Mesenchymal stem cell (in vitro differentiated cells and primary cell): ENCODE measurements at regions not wholly inside any gene's neighbourhood (a gene's known extent, or its start where the extent isn't known, plus 50 kb on each side); places are given as distances from the start of the nearest gene placed in this dataset.
"Not testable (repeated sequence)": the region's sequence is repeated elsewhere in the genome, so short reads cannot be mapped to it uniquely, and the experiment has no call there.

Experiments used
- DNase-seq: peaks from one replicate; pipeline ENCODE4 v3.0.0-alpha.2; 2013
- H2AFZ ChIP-seq: one replicate; pipeline ENCODE4 v1.6.1; 2013; ENCODE audit warnings: low read depth, mild to moderate bottlenecking, control low read depth, inconsistent platforms, low read length, moderate library complexity
- H2AK5ac ChIP-seq: 2 replicates; pipeline ENCODE4 v1.6.1; 2013; ENCODE audit warnings: low read length, moderate library complexity, mild to moderate bottlenecking, inconsistent platforms; ENCODE audit not compliant: severe bottlenecking
- H2BK120ac ChIP-seq: one replicate; pipeline ENCODE4 v1.6.1; 2013; ENCODE audit warnings: low read depth, mild to moderate bottlenecking, inconsistent platforms, low read length, moderate library complexity
- H2BK12ac ChIP-seq, 2 experiments: one replicate each; pipeline ENCODE4 v1.6.1; 2013; ENCODE audit warnings: inconsistent platforms in 2 of 2, low read length in 2 of 2, mild to moderate bottlenecking in 2 of 2, moderate library complexity in 2 of 2, control low read depth in 1 of 2
- H2BK15ac ChIP-seq: one replicate; pipeline ENCODE4 v1.6.1; 2013; ENCODE audit warnings: mild to moderate bottlenecking, low read depth, inconsistent platforms; ENCODE audit not compliant: poor library complexity, severe bottlenecking
- H2BK5ac ChIP-seq: 2 replicates; pipeline ENCODE4 v1.6.1; 2013; ENCODE audit warnings: low read depth, mild to moderate bottlenecking, low read length, control low read depth, inconsistent platforms; ENCODE audit not compliant: poor library complexity, severe bottlenecking
- H3K14ac ChIP-seq, 2 experiments: one replicate each; pipeline ENCODE4 v1.6.1; 2013; ENCODE audit warnings: inconsistent platforms in 2 of 2, low read length in 2 of 2, control low read depth in 1 of 2, mild to moderate bottlenecking in 1 of 2, moderate library complexity in 1 of 2
- H3K18ac ChIP-seq, 2 experiments: one replicate each; pipeline ENCODE4 v1.6.1; 2013; ENCODE audit warnings: inconsistent platforms in 2 of 2, low read length in 2 of 2, control low read depth in 1 of 2, low read depth in 1 of 2, mild to moderate bottlenecking in 1 of 2
- H3K23ac ChIP-seq, 2 experiments: one replicate each; pipeline ENCODE4 v1.6.1; 2013; ENCODE audit warnings: inconsistent platforms in 2 of 2, low read length in 2 of 2, mild to moderate bottlenecking in 2 of 2, moderate library complexity in 2 of 2, control low read depth in 1 of 2
- H3K27ac ChIP-seq: 2 replicates; pipeline ENCODE4 v1.5.1; 2013; ENCODE audit warnings: mild to moderate bottlenecking, moderate library complexity, low read length, control low read depth, inconsistent platforms; ENCODE audit not compliant: poor library complexity, severe bottlenecking
- H3K27me3 ChIP-seq, 2 experiments: 2 replicates each; pipeline versions ENCODE4 v1.6.1 to v1.7.0; 2013; ENCODE audit warnings: low read length in 2 of 2, mild to moderate bottlenecking in 2 of 2, moderate library complexity in 2 of 2, control low read depth in 1 of 2, inconsistent platforms in 1 of 2; ENCODE audit not compliant: control insufficient read depth in 1 of 2, insufficient read depth in 1 of 2
- H3K36me3 ChIP-seq, 2 experiments: 2 replicates each; pipeline versions ENCODE4 v1.6.1 to v1.7.0; 2013; ENCODE audit warnings: low read length in 2 of 2, control low read depth in 1 of 2, inconsistent platforms in 1 of 2, low read depth in 1 of 2, mild to moderate bottlenecking in 1 of 2; ENCODE audit not compliant: insufficient read depth in 2 of 2, control insufficient read depth in 1 of 2
- H3K4ac ChIP-seq, 2 experiments: one replicate each; pipeline ENCODE4 v1.6.1; 2013; ENCODE audit warnings: inconsistent platforms in 2 of 2, low read length in 2 of 2, mild to moderate bottlenecking in 2 of 2, moderate library complexity in 2 of 2, control low read depth in 1 of 2, low read depth in 1 of 2
- H3K4me1 ChIP-seq: 2 replicates; pipeline ENCODE4 v1.6.1; 2013; ENCODE audit warnings: low read depth, low read length, control low read depth; ENCODE audit not compliant: control insufficient read depth, insufficient read depth
- H3K4me2 ChIP-seq: 2 replicates; pipeline ENCODE4 v1.6.1; 2013; ENCODE audit warnings: low read length, mild to moderate bottlenecking, inconsistent platforms; ENCODE audit not compliant: poor library complexity, severe bottlenecking
- H3K4me3 ChIP-seq, 2 experiments: 2 replicates each; pipeline versions ENCODE4 v1.5.1 to v1.7.0; 2013; ENCODE audit warnings: low read length in 2 of 2, mild to moderate bottlenecking in 2 of 2, control low read depth in 1 of 2, low read depth in 1 of 2; ENCODE audit not compliant: insufficient read depth in 1 of 2
- H3K79me1 ChIP-seq: replicated peaks from 2 replicates; pipeline ENCODE4 v1.6.1; 2013; ENCODE audit warnings: mild to moderate bottlenecking, control low read depth, low read length, inconsistent platforms; ENCODE audit not compliant: poor library complexity, severe bottlenecking
- H3K9ac ChIP-seq: 2 replicates; pipeline ENCODE4 v1.7.0; 2013; ENCODE audit warnings: mild to moderate bottlenecking, low read length, moderate library complexity
- H3K9me3 ChIP-seq: 2 replicates; pipeline ENCODE4 v1.7.0; 2013; ENCODE audit warnings: mild to moderate bottlenecking, low read length; ENCODE audit not compliant: control insufficient read depth
- H4K8ac ChIP-seq: one replicate; pipeline ENCODE4 v1.6.1; 2013; ENCODE audit warnings: inconsistent platforms, mild to moderate bottlenecking, low read length, moderate library complexity
- H4K91ac ChIP-seq: one replicate; pipeline ENCODE4 v1.6.1; 2013; ENCODE audit warnings: mild to moderate bottlenecking, low read length, inconsistent platforms
- WGBS: methylation state at CpG from one replicate; pipeline ENCODE4 v1.1.7; 2013; ENCODE audit warnings: mixed read lengths; 5-methylcytosine and 5-hydroxymethylcytosine counted together

- not testable (repeated sequence) for DNase-seq, H3K4ac ChIP-seq, H3K27me3 ChIP-seq, H3K36me3 ChIP-seq, H2BK15ac ChIP-seq, H3K27ac ChIP-seq, H3K9ac ChIP-seq, H2AK5ac ChIP-seq, H3K4me3 ChIP-seq, H3K4me1 ChIP-seq, H4K91ac ChIP-seq, H3K79me1 ChIP-seq, H3K23ac ChIP-seq, H3K4me2 ChIP-seq, H2AFZ ChIP-seq, H3K14ac ChIP-seq, H3K18ac ChIP-seq, H2BK120ac ChIP-seq, H4K8ac ChIP-seq, H2BK5ac ChIP-seq, H2BK12ac ChIP-seq, H3K9me3 ChIP-seq
- 89% methylated on average over 17 of the region's 18 CpGs for WGBS
Observed at GRCh38 chr2:58325296-58325895, 84.3 kb upstream of the FANCL start.

DNA sequence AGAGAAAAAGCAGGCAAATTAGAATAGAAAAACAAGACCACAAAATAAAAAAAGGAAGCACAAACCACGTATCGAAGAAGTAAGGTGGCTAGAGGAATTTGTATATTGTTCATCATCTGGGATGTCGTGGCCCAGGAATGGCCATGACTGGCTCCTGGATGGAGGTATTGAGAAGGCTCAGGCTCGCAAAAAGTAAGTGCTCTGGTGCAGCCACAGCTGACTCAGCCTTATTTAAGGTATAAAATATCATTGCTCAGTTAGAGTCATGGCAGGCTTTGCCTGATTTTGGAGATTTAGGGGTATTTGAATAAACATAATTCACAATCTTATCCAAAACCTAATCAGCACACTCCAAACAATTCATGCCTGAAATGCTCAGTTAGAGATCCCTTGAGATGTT is 78.4 kb upstream of the FANCL start:
- H3K4me3 ChIP-seq: no peak overlapping the region
- WGBS: 81% methylated on average over 4 of the region's 4 CpGs
- H3K23ac ChIP-seq: no peak overlapping the region
- H2BK120ac ChIP-seq: no peak overlapping the region
- H2BK15ac ChIP-seq: no peak overlapping the region
- no peak overlapping the region for H2BK12ac ChIP-seq
- H2AK5ac ChIP-seq: no peak overlapping the region
- no peak overlapping the region for H4K91ac ChIP-seq
- H3K9me3 ChIP-seq: no peaks in the 10 kb centered on the region
- no peak overlapping the region for H3K9ac ChIP-seq
- H3K4me2 ChIP-seq: no peak overlapping the region
- H3K79me1 ChIP-seq: no peaks in the 10 kb centered on the region
- H3K4ac ChIP-seq: no peak overlapping the region
- H3K27me3 ChIP-seq: no peaks in the 10 kb centered on the region
- no peak for DNase-seq
- no peak overlapping the region for H2BK5ac ChIP-seq
- no peak overlapping the region for H4K8ac ChIP-seq
- H3K27ac ChIP-seq: no peak overlapping the region
- H2AFZ ChIP-seq: no peak overlapping the region
- H3K14ac ChIP-seq: no peak overlapping the region
- no peaks in the 10 kb centered on the region for H3K36me3 ChIP-seq
- H3K18ac ChIP-seq: no peak overlapping the region
- no peaks in the 10 kb centered on the region for H3K4me1 ChIP-seq

DNA sequence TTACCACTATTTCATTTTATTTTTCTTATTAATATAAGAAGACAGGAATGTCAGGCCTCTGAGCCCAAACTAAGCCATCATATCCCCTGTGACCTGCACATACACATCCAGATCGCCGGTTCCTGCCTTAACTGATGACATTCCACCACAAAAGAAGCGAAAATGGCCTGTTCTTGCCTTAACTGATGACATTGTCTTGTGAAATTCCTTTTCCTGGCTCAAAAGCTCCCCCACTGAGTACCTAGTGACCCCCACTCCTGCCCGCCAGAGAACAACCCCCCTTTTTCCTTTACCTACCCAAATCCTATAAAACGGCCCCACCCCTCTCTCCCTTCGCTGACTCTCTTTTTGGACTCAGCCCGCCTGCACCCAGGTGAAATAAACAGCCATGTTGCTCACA is 77.8 kb upstream of the FANCL start:
- H4K91ac ChIP-seq, H2BK12ac ChIP-seq, DNase-seq, H3K9me3 ChIP-seq, H2AK5ac ChIP-seq, H3K27ac ChIP-seq, H3K14ac ChIP-seq, H3K4ac ChIP-seq, H2BK5ac ChIP-seq, H3K4me2 ChIP-seq, H3K9ac ChIP-seq, H3K18ac ChIP-seq, H3K27me3 ChIP-seq, H3K4me3 ChIP-seq, H3K79me1 ChIP-seq, H2BK120ac ChIP-seq, H2AFZ ChIP-seq, H3K36me3 ChIP-seq, H2BK15ac ChIP-seq, H3K23ac ChIP-seq, H3K4me1 ChIP-seq, H4K8ac ChIP-seq: not testable (repeated sequence)
- 70% methylated on average over 7 of the region's 7 CpGs for WGBS

DNA sequence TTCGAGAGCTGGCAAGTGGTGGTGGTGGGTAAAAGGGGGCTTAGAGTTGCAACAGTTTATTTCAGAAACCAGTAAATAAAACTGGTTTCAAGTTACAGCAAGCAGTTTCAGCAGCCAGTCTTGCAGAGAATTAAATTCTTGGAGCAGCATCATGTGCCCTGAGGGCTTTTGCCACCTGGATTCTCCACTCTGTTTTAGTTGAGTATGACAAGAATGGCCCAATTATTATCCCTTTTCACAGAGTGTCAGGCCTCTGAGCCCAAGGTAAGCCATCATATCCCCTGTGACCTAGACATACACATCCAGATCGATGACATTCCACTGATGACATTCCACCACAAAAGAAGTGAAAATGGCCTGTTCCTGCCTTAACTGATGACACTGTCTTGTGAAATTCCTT is 72.8 kb upstream of the FANCL start:
- no peaks in the 10 kb centered on the region for H3K9me3 ChIP-seq
- H2BK120ac ChIP-seq: no peak overlapping the region
- no peak overlapping the region for H3K14ac ChIP-seq
- H3K36me3 ChIP-seq: no peaks in the 10 kb centered on the region
- no peak overlapping the region for H3K4me2 ChIP-seq
- no peak overlapping the region for H2BK15ac ChIP-seq
- DNase-seq: no peak
- H3K4ac ChIP-seq: no peak overlapping the region
- no peak overlapping the region for H3K27ac ChIP-seq
- no peak overlapping the region for H2AFZ ChIP-seq
- no peak overlapping the region for H4K91ac ChIP-seq
- H3K4me3 ChIP-seq: no peak overlapping the region
- H3K4me1 ChIP-seq: no peaks in the 10 kb centered on the region
- no peaks in the 10 kb centered on the region for H3K79me1 ChIP-seq
- no peak overlapping the region for H3K23ac ChIP-seq
- no peak overlapping the region for H3K9ac ChIP-seq
- H3K18ac ChIP-seq: no peak overlapping the region
- H4K8ac ChIP-seq: no peak overlapping the region
- WGBS: 67% methylated on average over 2 of the region's 2 CpGs
- H2BK12ac ChIP-seq: no peak overlapping the region
- no peaks in the 10 kb centered on the region for H3K27me3 ChIP-seq
- no peak overlapping the region for H2BK5ac ChIP-seq
- no peak overlapping the region for H2AK5ac ChIP-seq
